T-cell (primary cell): ENCODE measurements at regions not wholly inside any gene's neighbourhood (a gene's known extent, or its start where the extent isn't known, plus 50 kb on each side); places are given as distances from the start of the nearest gene placed in this dataset.

Experiments
- ATAC-seq, 4 experiments: fragments of 200-7000 bp in 3 of 4; fragments of 150-1000 bp in 1 of 4; cut with Tn5 transposase; replicated peaks in 1 of 4; 1 replicate in 3 of 4; 2 replicates in 1 of 4; pipeline ENCODE4 v1.10.0; 2021; ENCODE audit warnings: moderate library complexity in 3 of 4, mild to moderate bottlenecking in 2 of 4, moderate number of reproducible peaks in 1 of 4
- CTCF ChIA-PET, 2 donors: fragments of 300-600 bp; sonication (Branson Sonifier 250); formaldehyde crosslinking; loops; one replicate each; lab custom pipeline; 2022; ENCODE audit warnings: antibody characterized with exemption in 2 of 2; lab: Charles Lee
- POLR2A ChIA-PET, 2 donors: fragments of 300-600 bp; sonication (Branson Sonifier 250); formaldehyde crosslinking; loops; one replicate each; lab custom pipeline; 2022; ENCODE audit warnings: antibody characterized with exemption in 2 of 2; lab: Charles Lee
- DNase-seq, 35 experiments: peaks; one replicate each; pipeline versions ENCODE4 v3.0.0 to v3.0.0-alpha.2; 2013 to 2023
- H3K27ac ChIP-seq: one replicate; pipeline ENCODE4 v1.5.1; 2013; ENCODE audit warnings: low read length
- H3K27me3 ChIP-seq, 2 experiments: replicated peaks in 1 of 2; 1 replicate in 1 of 2; 2 replicates in 1 of 2; pipeline versions ENCODE4 v1.6.1 to v1.7.0; 2013; ENCODE audit warnings: low read length in 1 of 2, mixed read lengths in 1 of 2; ENCODE audit not compliant: control insufficient read depth in 2 of 2, insufficient read depth in 2 of 2; ENCODE audit errors: extremely low read depth in 1 of 2
- H3K36me3 ChIP-seq, 2 donors: 1 replicate in 1 of 2; 2 replicates in 1 of 2; pipeline versions ENCODE4 v1.6.1 to v1.7.0; 2013; ENCODE audit warnings: low read length in 1 of 2; ENCODE audit not compliant: control insufficient read depth in 2 of 2, insufficient read depth in 1 of 2; ENCODE audit errors: extremely low read depth in 1 of 2
- H3K4me1 ChIP-seq, 2 experiments: 1 replicate in 1 of 2; 2 replicates in 1 of 2; pipeline versions ENCODE4 v1.6.1 to v1.7.0; 2013; ENCODE audit warnings: low read length in 2 of 2, mixed read lengths in 1 of 2; ENCODE audit not compliant: insufficient read depth in 2 of 2, control insufficient read depth in 1 of 2; ENCODE audit errors: extremely low read depth in 1 of 2
- H3K4me3 ChIP-seq, 2 donors: 1 replicate in 1 of 2; 2 replicates in 1 of 2; pipeline versions ENCODE4 v1.5.1 to v1.7.0; 2013; ENCODE audit warnings: mild to moderate bottlenecking in 2 of 2, low read length in 1 of 2, moderate library complexity in 1 of 2; ENCODE audit not compliant: control insufficient read depth in 1 of 2; ENCODE audit errors: extremely low read depth in 1 of 2
- H3K9me3 ChIP-seq: 2 replicates; pipeline ENCODE4 v1.7.0; 2013
- H3K27ac Mint-ChIP-seq, 2 donors: one replicate each; pipeline ENCODE4 v1.8.0; 2020 to 2021; ENCODE audit warnings: mild to moderate bottlenecking in 2 of 2, mixed read lengths in 2 of 2
- H3K27me3 Mint-ChIP-seq, 2 donors: one replicate each; pipeline ENCODE4 v1.8.0; 2021 to 2022; ENCODE audit warnings: mixed read lengths in 2 of 2
- H3K36me3 Mint-ChIP-seq: one replicate; pipeline ENCODE4 v1.8.0; 2021; ENCODE audit warnings: mixed read lengths
- H3K4me1 Mint-ChIP-seq, 3 donors: one replicate each; pipeline ENCODE4 v1.8.0; 2020 to 2022; ENCODE audit warnings: mixed read lengths in 3 of 3, mild to moderate bottlenecking in 1 of 3
- H3K4me3 Mint-ChIP-seq, 3 donors: one replicate each; pipeline ENCODE4 v1.8.0; 2020 to 2022; ENCODE audit warnings: mild to moderate bottlenecking in 3 of 3, mixed read lengths in 3 of 3, moderate library complexity in 3 of 3
- H3K9me3 Mint-ChIP-seq, 3 donors: one replicate each; pipeline ENCODE4 v1.8.0; 2020 to 2022; ENCODE audit warnings: mixed read lengths in 3 of 3
- WGBS: methylation state at CpG from one replicate; pipeline ENCODE4 v1.1.5; 2013; ENCODE audit warnings: missing lambda C conversion rate; ENCODE audit not compliant: insufficient coverage; 5-methylcytosine and 5-hydroxymethylcytosine counted together

DNA sequence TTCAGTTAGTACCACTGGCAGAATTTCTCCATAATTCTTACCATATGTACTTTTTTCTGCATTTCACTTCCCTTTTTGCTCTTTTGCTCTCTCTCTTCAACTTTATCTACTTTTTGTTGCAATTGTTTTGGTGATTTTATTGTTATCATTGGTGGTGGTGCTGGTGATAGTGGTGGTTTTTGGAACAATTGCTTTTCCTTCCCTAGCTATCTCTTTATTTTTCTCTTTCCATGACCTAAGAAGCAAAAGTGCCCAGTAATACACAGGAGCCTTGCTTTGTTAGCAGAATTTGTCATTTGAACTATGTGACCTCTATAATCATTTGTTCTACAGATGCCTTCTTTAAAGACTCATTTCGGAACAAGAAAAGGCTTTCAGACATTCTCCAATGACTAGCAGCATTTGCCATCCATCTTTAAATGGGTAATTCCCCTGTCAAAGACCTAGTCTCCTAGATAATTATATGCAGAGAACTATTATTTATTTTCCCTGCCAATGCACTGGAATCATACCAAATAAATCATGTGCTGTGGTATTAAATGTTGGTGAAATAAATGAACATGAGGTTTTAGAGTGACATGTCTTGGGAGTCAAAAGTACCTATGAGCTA, 154.5 kb downstream of the GASK1B start:
- Histone ChIP-seq H3K36me3 (no peaks in the 10 kb centered on the region), H3K27me3 (no peaks in the 10 kb centered on the region), H3K9me3 (no peaks in the 10 kb centered on the region), H3K4me3 (no peak overlapping the region), H3K4me1 (no peaks in the 10 kb centered on the region), H3K27ac (no peak overlapping the region)
- Mint-ChIP-seq H3K27me3 (no peaks in the 10 kb centered on the region), H3K27ac (no peak overlapping the region), H3K36me3 (no peaks in the 10 kb centered on the region), H3K4me1 (no peaks in the 10 kb centered on the region), H3K4me3 (no peak overlapping the region), H3K9me3 (no peaks in the 10 kb centered on the region)
- CTCF ChIA-PET: no interaction called here
- no peak for DNase-seq
- POLR2A ChIA-PET: no interaction called here
- ATAC-seq: no peak
- WGBS: no CpG with 5 or more reads among the region's 1 CpG

GRCh38 chr4:158016511-158016910, 156.3 kb downstream of the GASK1B start:
- no CpG with 5 or more reads among the region's 1 CpG for WGBS
- DNase-seq: no peak
- ATAC-seq: no peak
- H3K4me3 ChIP-seq: no peak overlapping the region
- Mint-ChIP-seq H3K27ac (no peak overlapping the region), H3K4me1 (no peaks in the 10 kb centered on the region), H3K36me3 (no peaks in the 10 kb centered on the region), H3K4me3 (no peak overlapping the region), H3K27me3 (peaks cover 0 to 1% of the 10 kb centered on the region in 2 donors), H3K9me3 (no peaks in the 10 kb centered on the region)
- POLR2A ChIA-PET: interaction anchor here in 1 of 2 donors (0.5 kb wide), 1 partner anchor 132 kb away, joined by 3 read pairs; no protein-coding TSS in a partner anchor
- no peaks in the 10 kb centered on the region for H3K27me3 ChIP-seq
- CTCF ChIA-PET: no interaction called here
- no peak overlapping the region for H3K27ac ChIP-seq
- H3K4me1 ChIP-seq: no peaks in the 10 kb centered on the region
- H3K9me3 ChIP-seq: no peaks in the 10 kb centered on the region
- no peaks in the 10 kb centered on the region for H3K36me3 ChIP-seq

- no peaks in the 10 kb centered on the region for H3K4me1 Mint-ChIP-seq
- no peaks in the 10 kb centered on the region for H3K9me3 ChIP-seq
- H3K27me3 ChIP-seq: no peaks in the 10 kb centered on the region
- WGBS: 83% methylated on average over 2 of the region's 3 CpGs
- H3K4me3 ChIP-seq: no peak overlapping the region
- peaks cover 0 to 2% of the 10 kb centered on the region in 2 donors for H3K27me3 Mint-ChIP-seq
- ChIA-PET CTCF (interaction anchor here in 1 of 2 donors (0.8 kb wide), 1 partner anchor 17 kb away, joined by 3 read pairs; no protein-coding TSS in a partner anchor), POLR2A (no interaction called here)
- H3K4me1 ChIP-seq: no peaks in the 10 kb centered on the region
- no peak for DNase-seq
- H3K27ac ChIP-seq: no peak overlapping the region
- H3K36me3 Mint-ChIP-seq: no peaks in the 10 kb centered on the region
- H3K36me3 ChIP-seq: no peaks in the 10 kb centered on the region
- ATAC-seq: no peak
- H3K27ac Mint-ChIP-seq: no peak overlapping the region
- no peaks in the 10 kb centered on the region for H3K9me3 Mint-ChIP-seq
- no peak overlapping the region for H3K4me3 Mint-ChIP-seq
Measured at GRCh38 chr4:158015241-158015640, 157.6 kb downstream of the GASK1B start.

DNA sequence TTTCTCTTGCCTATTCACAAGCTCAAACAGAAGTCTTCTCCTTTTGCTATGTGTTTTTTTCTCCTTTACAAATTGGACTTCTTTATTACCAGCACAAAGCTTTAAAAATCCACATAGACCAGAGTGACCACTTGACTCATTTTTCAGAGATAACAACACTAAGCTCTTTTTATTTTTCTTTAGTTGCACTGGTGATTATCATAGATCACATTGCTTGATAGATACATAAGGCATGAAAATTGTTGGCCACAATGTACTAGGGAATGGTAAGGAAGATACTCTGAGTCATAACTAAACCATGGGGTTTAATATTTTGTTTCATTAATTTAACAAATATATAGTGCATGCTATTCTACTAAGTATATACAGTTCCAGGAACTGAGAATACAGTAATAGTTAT, 159.0 kb downstream of the GASK1B start:
- CTCF ChIA-PET: no interaction called here

GRCh38 chr4:158010361-158010760, 162.5 kb downstream of the GASK1B start:
- DNase-seq (no peak), ATAC-seq (no peak)
- Mint-ChIP-seq H3K27me3 (peaks cover 0 to 2% of the 10 kb centered on the region in 2 donors), H3K4me3 (no peak overlapping the region), H3K4me1 (no peaks in the 10 kb centered on the region), H3K9me3 (no peaks in the 10 kb centered on the region), H3K36me3 (no peaks in the 10 kb centered on the region), H3K27ac (no peak overlapping the region)
- Histone ChIP-seq H3K27me3 (no peaks in the 10 kb centered on the region), H3K27ac (no peak overlapping the region), H3K4me3 (no peak overlapping the region), H3K4me1 (no peaks in the 10 kb centered on the region), H3K9me3 (no peaks in the 10 kb centered on the region), H3K36me3 (no peaks in the 10 kb centered on the region)
- ChIA-PET CTCF (no interaction called here), POLR2A (no interaction called here)
- WGBS: no CpG with 5 or more reads among the region's 5 CpGs

More for the DNA sequence above, 159.0 kb downstream of the GASK1B start:
- H3K9me3 ChIP-seq: no peaks in the 10 kb centered on the region
- H3K9me3 Mint-ChIP-seq: no peaks in the 10 kb centered on the region
- peaks cover 0 to 2% of the 10 kb centered on the region in 2 donors for H3K27me3 Mint-ChIP-seq
- H3K4me3 Mint-ChIP-seq: no peak overlapping the region
- H3K36me3 ChIP-seq: no peaks in the 10 kb centered on the region
- H3K27me3 ChIP-seq: no peaks in the 10 kb centered on the region
- POLR2A ChIA-PET: no interaction called here
- no peaks in the 10 kb centered on the region for H3K4me1 ChIP-seq
- H3K27ac Mint-ChIP-seq: no peak overlapping the region
- H3K27ac ChIP-seq: no peak overlapping the region
- DNase-seq (no peak), ATAC-seq (no peak)
- H3K4me3 ChIP-seq: no peak overlapping the region
- no peaks in the 10 kb centered on the region for H3K4me1 Mint-ChIP-seq
- H3K36me3 Mint-ChIP-seq: no peaks in the 10 kb centered on the region

DNA sequence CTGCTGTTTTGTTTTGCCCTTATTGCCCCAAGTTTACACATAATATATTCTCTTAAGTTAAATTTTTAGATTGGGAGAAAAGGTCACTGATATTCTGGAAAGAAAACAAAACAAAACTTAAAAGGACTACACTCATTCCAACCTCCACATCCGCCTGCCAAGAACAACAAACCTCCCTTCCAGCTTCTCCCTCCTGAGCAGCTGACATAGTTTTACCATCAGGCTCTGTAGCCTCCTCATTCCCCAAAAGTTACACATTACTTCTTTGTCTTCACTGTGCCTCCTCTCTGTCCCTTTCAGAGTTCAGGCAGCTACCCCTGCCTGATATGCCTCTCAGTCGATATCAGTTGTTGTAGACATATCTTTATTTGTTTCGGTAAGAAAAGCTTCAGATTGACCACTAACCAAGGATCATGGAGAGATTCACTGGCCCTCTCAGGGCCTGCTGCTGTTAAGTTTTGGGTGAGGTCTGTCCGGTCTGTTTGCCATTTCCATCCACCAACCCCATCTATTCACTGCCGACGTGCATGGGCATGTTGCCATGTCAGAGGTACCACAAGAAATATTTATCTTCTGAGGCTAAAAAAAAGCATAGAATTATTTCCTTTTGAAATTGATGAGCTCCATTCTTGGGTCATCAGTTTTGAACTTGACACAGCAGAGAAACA, 164.1 kb downstream of the GASK1B start:
- H3K27me3 Mint-ChIP-seq: peaks cover 0 to 2% of the 10 kb centered on the region in 2 donors

More for the DNA sequence above, 164.1 kb downstream of the GASK1B start:
- no peaks in the 10 kb centered on the region for H3K9me3 ChIP-seq
- Mint-ChIP-seq H3K4me3 (no peak overlapping the region), H3K4me1 (no peaks in the 10 kb centered on the region), H3K27ac (no peak overlapping the region), H3K9me3 (no peaks in the 10 kb centered on the region), H3K36me3 (no peaks in the 10 kb centered on the region)
- CTCF ChIA-PET: no interaction called here
- H3K4me1 ChIP-seq: no peaks in the 10 kb centered on the region
- H3K27me3 ChIP-seq: no peaks in the 10 kb centered on the region
- no peaks in the 10 kb centered on the region for H3K36me3 ChIP-seq
- POLR2A ChIA-PET: no interaction called here
- no peak overlapping the region for H3K4me3 ChIP-seq
- ATAC-seq: no peak
- DNase-seq: no peak
- H3K27ac ChIP-seq: no peak overlapping the region
- WGBS: 96% methylated on average over 2 of the region's 6 CpGs
